SU-DHL-6 (cell line): ENCODE measurements at regions not wholly inside any gene's neighbourhood (a gene's known extent, or its start where the extent isn't known, plus 50 kb on each side); places are given as distances from the start of the nearest gene placed in this dataset.

Experiments used
- EZH2phosphoT487 ChIP-seq: fragments of 200-600 bp; sonication (generic), shearing (Covaris generic); conservative IDR thresholded peaks from 2 replicates; pipeline ENCODE4 v1.6.1; 2018; ENCODE audit warnings: mild to moderate bottlenecking, antibody characterized with exemption, low read length, moderate library complexity, mixed read lengths
- TF ChIP-seq, protein P1 (sequence below): fragments of 200-600 bp; sonication (generic); IDR thresholded peaks from one replicate; pipeline ENCODE4 v1.5.1; 2017; ENCODE audit warnings: antibody characterized with exemption, mild to moderate bottlenecking, low read length, moderate library complexity; ENCODE audit not compliant: insufficient read depth, poor library complexity, severe bottlenecking

DNA sequence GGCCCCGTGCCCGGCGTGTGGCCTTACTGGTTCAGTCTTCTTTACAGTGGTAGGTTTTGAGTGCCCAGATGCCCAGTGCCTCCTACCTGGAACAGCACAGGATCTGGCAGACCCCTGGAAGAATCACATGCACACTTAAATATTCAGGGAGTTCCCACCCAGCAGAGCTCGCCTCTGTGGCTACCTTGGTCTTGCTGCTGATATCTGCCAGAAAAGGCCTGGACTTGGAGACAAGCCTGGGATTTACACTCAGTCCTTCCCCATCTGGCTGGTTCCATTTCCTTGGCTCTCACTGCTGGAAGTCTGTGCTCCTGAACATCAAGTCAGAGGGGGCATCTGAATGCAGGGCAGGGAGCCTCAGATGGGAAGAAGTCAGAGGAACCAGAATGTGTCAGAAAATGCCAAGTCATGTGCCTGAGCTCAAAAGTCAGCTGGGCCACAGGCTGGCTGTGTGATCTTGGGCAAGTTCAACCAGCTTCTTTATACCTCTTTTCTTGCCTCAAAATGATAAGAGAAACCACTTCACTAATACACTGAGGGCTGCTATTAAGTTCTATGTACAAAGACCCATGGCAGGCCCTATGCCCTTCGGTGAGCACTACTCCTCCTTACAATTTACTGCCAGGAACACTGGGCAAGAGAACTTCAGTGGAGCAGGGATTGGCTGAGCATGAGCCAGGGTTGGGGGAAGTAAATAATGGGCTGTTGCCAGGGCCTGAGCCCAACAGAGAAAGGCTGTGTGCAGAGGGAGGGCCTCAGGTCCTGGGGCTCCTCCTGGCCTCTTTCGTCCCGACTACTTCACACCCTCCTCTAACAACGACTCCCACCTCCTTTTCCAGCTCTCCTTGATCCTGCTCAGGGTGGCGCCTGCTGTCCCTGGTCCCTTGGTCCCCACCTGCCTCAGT lies 135.9 kb downstream of the GPCPD1 start:
- TF ChIP-seq, protein P1, sequence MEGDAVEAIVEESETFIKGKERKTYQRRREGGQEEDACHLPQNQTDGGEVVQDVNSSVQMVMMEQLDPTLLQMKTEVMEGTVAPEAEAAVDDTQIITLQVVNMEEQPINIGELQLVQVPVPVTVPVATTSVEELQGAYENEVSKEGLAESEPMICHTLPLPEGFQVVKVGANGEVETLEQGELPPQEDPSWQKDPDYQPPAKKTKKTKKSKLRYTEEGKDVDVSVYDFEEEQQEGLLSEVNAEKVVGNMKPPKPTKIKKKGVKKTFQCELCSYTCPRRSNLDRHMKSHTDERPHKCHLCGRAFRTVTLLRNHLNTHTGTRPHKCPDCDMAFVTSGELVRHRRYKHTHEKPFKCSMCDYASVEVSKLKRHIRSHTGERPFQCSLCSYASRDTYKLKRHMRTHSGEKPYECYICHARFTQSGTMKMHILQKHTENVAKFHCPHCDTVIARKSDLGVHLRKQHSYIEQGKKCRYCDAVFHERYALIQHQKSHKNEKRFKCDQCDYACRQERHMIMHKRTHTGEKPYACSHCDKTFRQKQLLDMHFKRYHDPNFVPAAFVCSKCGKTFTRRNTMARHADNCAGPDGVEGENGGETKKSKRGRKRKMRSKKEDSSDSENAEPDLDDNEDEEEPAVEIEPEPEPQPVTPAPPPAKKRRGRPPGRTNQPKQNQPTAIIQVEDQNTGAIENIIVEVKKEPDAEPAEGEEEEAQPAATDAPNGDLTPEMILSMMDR: no peak
- no peak for TF ChIP-seq EZH2phosphoT487
